ENCODE measurements at regions not wholly inside any gene's neighbourhood (a gene's known extent, or its start where the extent isn't known, plus 50 kb on each side); places are given as distances from the start of the nearest gene placed in this dataset.

- DNase-seq: no peak
- FAIRE-seq: no peak
- WGBS, 3 donors: 88 to 89% (median 89%) methylated on average over 3 of the region's 3 CpGs
Measured at GRCh38 chr2:133843091-133843490, 274.8 kb upstream of the NCKAP5 start.

GRCh38 chr2:133843551-133843950 is 275.3 kb upstream of the NCKAP5 start:
- Histone ChIP-seq H3K36me3 (ENCODE audit: control insufficient read depth in 3 of 3, insufficient read depth in 2 of 3, low read depth in 1 of 3, low read length in 3 of 3) (no peaks in the 10 kb centered on the region), H3K4me3 (ENCODE audit: low read depth in 1 of 3, low read length in 3 of 3) (no peak overlapping the region), H3K27ac (ENCODE audit: low read depth in 1 of 3, low read length in 2 of 3) (no peak overlapping the region), H3K9me3 (ENCODE audit: control insufficient read depth in 2 of 2, insufficient read depth in 1 of 2, low read depth in 1 of 2, low read length in 1 of 2) (no peaks in the 10 kb centered on the region), H3K27me3 (ENCODE audit: control insufficient read depth in 3 of 3, insufficient read depth in 3 of 3, low read length in 3 of 3) (no peaks in the 10 kb centered on the region), H3K4me1 (ENCODE audit: control insufficient read depth in 3 of 3, insufficient read depth in 2 of 3, low read depth in 1 of 3, low read length in 2 of 3) (no peaks in the 10 kb centered on the region)
- no peak for DNase-seq
- no peak for FAIRE-seq
- WGBS, 3 donors: 86 to 90% (median 88%) methylated on average over 6 of the region's 6 CpGs

More at GRCh38 chr2:133843091-133843490, 274.8 kb upstream of the NCKAP5 start:
- no peaks in the 10 kb centered on the region for H3K36me3 ChIP-seq (ENCODE audit: control insufficient read depth in 3 of 3, insufficient read depth in 2 of 3, low read depth in 1 of 3, low read length in 3 of 3)
- H3K4me3 ChIP-seq (ENCODE audit: low read depth in 1 of 3, low read length in 3 of 3): no peak overlapping the region
- H3K27ac ChIP-seq (ENCODE audit: low read depth in 1 of 3, low read length in 2 of 3): no peak overlapping the region
- H3K27me3 ChIP-seq (ENCODE audit: control insufficient read depth in 3 of 3, insufficient read depth in 3 of 3, low read length in 3 of 3): no peaks in the 10 kb centered on the region
- no peaks in the 10 kb centered on the region for H3K4me1 ChIP-seq (ENCODE audit: control insufficient read depth in 3 of 3, insufficient read depth in 2 of 3, low read depth in 1 of 3, low read length in 2 of 3)
- H3K9me3 ChIP-seq (ENCODE audit: control insufficient read depth in 2 of 2, insufficient read depth in 1 of 2, low read depth in 1 of 2, low read length in 1 of 2): no peaks in the 10 kb centered on the region

GRCh38 chr2:133844214-133844892 is 276.1 kb upstream of the NCKAP5 start:
- H3K4me3 ChIP-seq (ENCODE audit: low read depth in 1 of 3, low read length in 3 of 3): no peak overlapping the region
- no peaks in the 10 kb centered on the region for H3K27me3 ChIP-seq (ENCODE audit: control insufficient read depth in 3 of 3, insufficient read depth in 3 of 3, low read length in 3 of 3)
- DNase-seq: peak; percentile 72 to 80
- H3K9me3 ChIP-seq (ENCODE audit: control insufficient read depth in 2 of 2, insufficient read depth in 1 of 2, low read depth in 1 of 2, low read length in 1 of 2): no peaks in the 10 kb centered on the region
- H3K36me3 ChIP-seq (ENCODE audit: control insufficient read depth in 3 of 3, insufficient read depth in 2 of 3, low read depth in 1 of 3, low read length in 3 of 3): no peaks in the 10 kb centered on the region
- H3K27ac ChIP-seq (ENCODE audit: low read depth in 1 of 3, low read length in 2 of 3): no peak overlapping the region
- no peak for FAIRE-seq
- 27 to 31% (median 28%) methylated on average over 9 of the region's 9 CpGs for WGBS, 3 donors
- no peaks in the 10 kb centered on the region for H3K4me1 ChIP-seq (ENCODE audit: control insufficient read depth in 3 of 3, insufficient read depth in 2 of 3, low read depth in 1 of 3, low read length in 2 of 3)

GRCh38 chr2:133846476-133846875 is 278.2 kb upstream of the NCKAP5 start:
- no peak overlapping the region for H3K4me3 ChIP-seq (ENCODE audit: low read depth in 1 of 3, low read length in 3 of 3)
- no peak overlapping the region for H3K27ac ChIP-seq (ENCODE audit: low read depth in 1 of 3, low read length in 2 of 3)
- no peaks in the 10 kb centered on the region for H3K4me1 ChIP-seq (ENCODE audit: control insufficient read depth in 3 of 3, insufficient read depth in 2 of 3, low read depth in 1 of 3, low read length in 2 of 3)
- H3K27me3 ChIP-seq (ENCODE audit: control insufficient read depth in 3 of 3, insufficient read depth in 3 of 3, low read length in 3 of 3): no peaks in the 10 kb centered on the region
- DNase-seq (no peak), FAIRE-seq (no peak)
- H3K9me3 ChIP-seq (ENCODE audit: control insufficient read depth in 2 of 2, insufficient read depth in 1 of 2, low read depth in 1 of 2, low read length in 1 of 2): no peaks in the 10 kb centered on the region
- 82 to 95% (median 92%) methylated on average over 4 of the region's 4 CpGs for WGBS, 3 donors
- H3K36me3 ChIP-seq (ENCODE audit: control insufficient read depth in 3 of 3, insufficient read depth in 2 of 3, low read depth in 1 of 3, low read length in 3 of 3): no peaks in the 10 kb centered on the region

GRCh38 chr2:133847591-133847990 is 279.3 kb upstream of the NCKAP5 start:
- Histone ChIP-seq H3K27ac (ENCODE audit: low read depth in 1 of 3, low read length in 2 of 3) (no peak overlapping the region), H3K4me1 (ENCODE audit: control insufficient read depth in 3 of 3, insufficient read depth in 2 of 3, low read depth in 1 of 3, low read length in 2 of 3) (no peaks in the 10 kb centered on the region), H3K27me3 (ENCODE audit: control insufficient read depth in 3 of 3, insufficient read depth in 3 of 3, low read length in 3 of 3) (no peaks in the 10 kb centered on the region), H3K9me3 (ENCODE audit: control insufficient read depth in 2 of 2, insufficient read depth in 1 of 2, low read depth in 1 of 2, low read length in 1 of 2) (no peaks in the 10 kb centered on the region), H3K36me3 (ENCODE audit: control insufficient read depth in 3 of 3, insufficient read depth in 2 of 3, low read depth in 1 of 3, low read length in 3 of 3) (no peaks in the 10 kb centered on the region), H3K4me3 (ENCODE audit: low read depth in 1 of 3, low read length in 3 of 3) (no peak overlapping the region)
- DNase-seq: no peak
- FAIRE-seq: no peak
- 86 to 93% (median 93%) methylated on average over 5 of the region's 5 CpGs for WGBS, 3 donors

GRCh38 chr2:133848111-133848649 is 279.9 kb upstream of the NCKAP5 start:
- Histone ChIP-seq H3K9me3 (ENCODE audit: control insufficient read depth in 2 of 2, insufficient read depth in 1 of 2, low read depth in 1 of 2, low read length in 1 of 2) (no peaks in the 10 kb centered on the region), H3K27ac (ENCODE audit: low read depth in 1 of 3, low read length in 2 of 3) (no peak overlapping the region), H3K4me1 (ENCODE audit: control insufficient read depth in 3 of 3, insufficient read depth in 2 of 3, low read depth in 1 of 3, low read length in 2 of 3) (no peaks in the 10 kb centered on the region), H3K27me3 (ENCODE audit: control insufficient read depth in 3 of 3, insufficient read depth in 3 of 3, low read length in 3 of 3) (no peaks in the 10 kb centered on the region), H3K4me3 (ENCODE audit: low read depth in 1 of 3, low read length in 3 of 3) (no peak overlapping the region), H3K36me3 (ENCODE audit: control insufficient read depth in 3 of 3, insufficient read depth in 2 of 3, low read depth in 1 of 3, low read length in 3 of 3) (no peaks in the 10 kb centered on the region)
- no peak for DNase-seq
- 65 to 90% (median 74%) methylated on average over 4 of the region's 4 CpGs for WGBS, 3 donors
- no peak for FAIRE-seq

GRCh38 chr2:133849341-133849740 is 281.1 kb upstream of the NCKAP5 start:
- H3K27me3 ChIP-seq (ENCODE audit: control insufficient read depth in 3 of 3, insufficient read depth in 3 of 3, low read length in 3 of 3): no peaks in the 10 kb centered on the region
- no peaks in the 10 kb centered on the region for H3K4me1 ChIP-seq (ENCODE audit: control insufficient read depth in 3 of 3, insufficient read depth in 2 of 3, low read depth in 1 of 3, low read length in 2 of 3)
- no peaks in the 10 kb centered on the region for H3K9me3 ChIP-seq (ENCODE audit: control insufficient read depth in 2 of 2, insufficient read depth in 1 of 2, low read depth in 1 of 2, low read length in 1 of 2)
- DNase-seq (no peak), FAIRE-seq (no peak)
- H3K36me3 ChIP-seq (ENCODE audit: control insufficient read depth in 3 of 3, insufficient read depth in 2 of 3, low read depth in 1 of 3, low read length in 3 of 3): no peaks in the 10 kb centered on the region
- no peak overlapping the region for H3K27ac ChIP-seq (ENCODE audit: low read depth in 1 of 3, low read length in 2 of 3)
- WGBS, 3 donors: 78 to 94% (median 90%) methylated on average over 1 of the region's 1 CpG
- H3K4me3 ChIP-seq (ENCODE audit: low read depth in 1 of 3, low read length in 3 of 3): no peak overlapping the region

- Histone ChIP-seq H3K27ac (ENCODE audit: low read depth in 1 of 3, low read length in 2 of 3) (no peak overlapping the region), H3K4me1 (ENCODE audit: control insufficient read depth in 3 of 3, insufficient read depth in 2 of 3, low read depth in 1 of 3, low read length in 2 of 3) (no peaks in the 10 kb centered on the region), H3K4me3 (ENCODE audit: low read depth in 1 of 3, low read length in 3 of 3) (no peak overlapping the region), H3K27me3 (ENCODE audit: control insufficient read depth in 3 of 3, insufficient read depth in 3 of 3, low read length in 3 of 3) (no peaks in the 10 kb centered on the region), H3K36me3 (ENCODE audit: control insufficient read depth in 3 of 3, insufficient read depth in 2 of 3, low read depth in 1 of 3, low read length in 3 of 3) (no peaks in the 10 kb centered on the region), H3K9me3 (ENCODE audit: control insufficient read depth in 2 of 2, insufficient read depth in 1 of 2, low read depth in 1 of 2, low read length in 1 of 2) (no peaks in the 10 kb centered on the region)
- WGBS, 3 donors: 86 to 93% (median 88%) methylated on average over 5 of the region's 5 CpGs
- FAIRE-seq (no peak), DNase-seq (no peak)
Measured at GRCh38 chr2:133854603-133855200, 286.4 kb upstream of the NCKAP5 start.
